ENCODE measurements at regions not wholly inside any gene's neighbourhood (a gene's known extent, or its start where the extent isn't known, plus 50 kb on each side); places are given as distances from the start of the nearest gene placed in this dataset.

DNA sequence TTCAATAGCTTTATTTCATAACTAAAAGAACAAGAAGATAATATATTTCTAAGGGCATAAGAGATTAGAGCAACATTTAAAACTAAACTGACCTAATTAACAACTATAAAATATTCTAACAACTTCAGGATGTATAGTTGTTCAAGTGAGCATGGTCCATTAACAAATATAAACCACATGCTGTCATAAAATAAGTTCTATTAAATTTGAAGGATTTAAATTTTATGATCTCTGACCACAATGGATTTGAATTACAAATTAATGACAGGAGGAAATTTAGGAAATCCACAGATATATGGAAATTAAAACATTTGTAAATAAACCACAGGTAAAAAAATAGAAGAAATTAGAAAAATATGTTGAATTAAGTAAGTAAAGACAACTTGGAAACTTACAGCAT lies 196.5 kb upstream of the PCDH20 start:
- no peak for TF ChIP-seq YY1 (IDR thresholded peaks at IDR 0.05; ENCODE audit: insufficient read depth, insufficient read length)
- no peak for TF ChIP-seq SUZ12 (IDR thresholded peaks at IDR 0.05; ENCODE audit: extremely low read depth, insufficient read depth, insufficient read length)
- TF ChIP-seq ZNF274 (IDR thresholded peaks at IDR 0.05; ENCODE audit: low read depth, low read length) = no peak
